Liver (tissue), 3 donors: ENCODE measurements at regions not wholly inside any gene's neighbourhood (a gene's known extent, or its start where the extent isn't known, plus 50 kb on each side); places are given as distances from the start of the nearest gene placed in this dataset.

Source experiments
- CTCF ChIP-seq: fragments of 150-350 bp; IDR thresholded peaks from 2 replicates; pipeline ENCODE4 v1.5.1; 2017; ENCODE audit warnings: improper control_type of control experiment, low read depth, low read length; ENCODE audit not compliant: missing input control
- EGR1 ChIP-seq, 2 donors: IDR thresholded peaks; 2 replicates each; pipeline ENCODE4 v1.6.1; 2016 to 2018; ENCODE audit warnings: antibody characterized with exemption in 2 of 2, low read depth in 2 of 2
- RAD21 ChIP-seq, 2 donors: IDR thresholded peaks; 2 replicates each; pipeline ENCODE4 v1.6.1; 2016; ENCODE audit warnings: antibody characterized with exemption in 2 of 2, mild to moderate bottlenecking in 2 of 2
- TAF1 ChIP-seq: conservative IDR thresholded peaks from 2 replicates; pipeline ENCODE4 v1.6.1; 2016; ENCODE audit warnings: antibody characterized with exemption, mild to moderate bottlenecking
- YY1 ChIP-seq: IDR thresholded peaks from 2 replicates; pipeline ENCODE4 v1.6.1; 2016; ENCODE audit warnings: antibody characterized with exemption, mild to moderate bottlenecking
- TF ChIP-seq, protein P1 (sequence below): IDR thresholded peaks from 2 replicates; pipeline ENCODE4 v1.6.1; 2016; ENCODE audit warnings: antibody characterized with exemption, mild to moderate bottlenecking
- TF ChIP-seq, protein P2 (sequence below): IDR thresholded peaks from 2 replicates; pipeline ENCODE4 v1.6.1; 2016; ENCODE audit warnings: antibody characterized with exemption
- donor health status: healthy.
- donor health status: healthy.

DNA sequence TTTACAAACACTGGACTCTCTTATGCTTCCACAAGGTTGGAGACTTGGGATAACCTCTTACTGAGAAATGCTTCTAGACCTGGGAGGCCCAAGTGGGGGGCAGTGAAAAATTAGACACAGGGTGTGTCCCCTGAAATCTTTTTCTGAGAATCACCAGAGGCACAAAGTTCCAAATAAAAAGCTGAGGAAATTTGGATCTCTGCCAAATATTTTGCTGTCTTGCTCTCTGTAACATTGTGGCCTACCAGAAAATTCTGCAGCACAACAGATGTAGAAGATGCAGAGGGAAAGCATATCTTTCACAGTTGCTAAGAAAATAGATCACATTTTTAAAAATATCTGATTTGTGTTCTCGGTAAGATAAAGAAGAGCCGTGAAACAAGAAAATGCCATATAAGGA is 849.4 kb downstream of the CCSER2 start:
- TF ChIP-seq CTCF (no peak), YY1 (no peak), RAD21 (IDR thresholded peaks at IDR 0.05) (no peak), EGR1 (IDR thresholded peaks at IDR 0.05; ENCODE audit: low read depth in 2 of 2) (no peak), TAF1 (no peak)
- TF ChIP-seq, protein P1, sequence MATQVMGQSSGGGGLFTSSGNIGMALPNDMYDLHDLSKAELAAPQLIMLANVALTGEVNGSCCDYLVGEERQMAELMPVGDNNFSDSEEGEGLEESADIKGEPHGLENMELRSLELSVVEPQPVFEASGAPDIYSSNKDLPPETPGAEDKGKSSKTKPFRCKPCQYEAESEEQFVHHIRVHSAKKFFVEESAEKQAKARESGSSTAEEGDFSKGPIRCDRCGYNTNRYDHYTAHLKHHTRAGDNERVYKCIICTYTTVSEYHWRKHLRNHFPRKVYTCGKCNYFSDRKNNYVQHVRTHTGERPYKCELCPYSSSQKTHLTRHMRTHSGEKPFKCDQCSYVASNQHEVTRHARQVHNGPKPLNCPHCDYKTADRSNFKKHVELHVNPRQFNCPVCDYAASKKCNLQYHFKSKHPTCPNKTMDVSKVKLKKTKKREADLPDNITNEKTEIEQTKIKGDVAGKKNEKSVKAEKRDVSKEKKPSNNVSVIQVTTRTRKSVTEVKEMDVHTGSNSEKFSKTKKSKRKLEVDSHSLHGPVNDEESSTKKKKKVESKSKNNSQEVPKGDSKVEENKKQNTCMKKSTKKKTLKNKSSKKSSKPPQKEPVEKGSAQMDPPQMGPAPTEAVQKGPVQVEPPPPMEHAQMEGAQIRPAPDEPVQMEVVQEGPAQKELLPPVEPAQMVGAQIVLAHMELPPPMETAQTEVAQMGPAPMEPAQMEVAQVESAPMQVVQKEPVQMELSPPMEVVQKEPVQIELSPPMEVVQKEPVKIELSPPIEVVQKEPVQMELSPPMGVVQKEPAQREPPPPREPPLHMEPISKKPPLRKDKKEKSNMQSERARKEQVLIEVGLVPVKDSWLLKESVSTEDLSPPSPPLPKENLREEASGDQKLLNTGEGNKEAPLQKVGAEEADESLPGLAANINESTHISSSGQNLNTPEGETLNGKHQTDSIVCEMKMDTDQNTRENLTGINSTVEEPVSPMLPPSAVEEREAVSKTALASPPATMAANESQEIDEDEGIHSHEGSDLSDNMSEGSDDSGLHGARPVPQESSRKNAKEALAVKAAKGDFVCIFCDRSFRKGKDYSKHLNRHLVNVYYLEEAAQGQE: no peak
- TF ChIP-seq, protein P2, sequence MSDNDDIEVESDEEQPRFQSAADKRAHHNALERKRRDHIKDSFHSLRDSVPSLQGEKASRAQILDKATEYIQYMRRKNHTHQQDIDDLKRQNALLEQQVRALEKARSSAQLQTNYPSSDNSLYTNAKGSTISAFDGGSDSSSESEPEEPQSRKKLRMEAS: no peak
